B cell (primary cell): ENCODE measurements at regions not wholly inside any gene's neighbourhood (a gene's known extent, or its start where the extent isn't known, plus 50 kb on each side); places are given as distances from the start of the nearest gene placed in this dataset.

Source experiments
- CTCF ChIP-seq: fragments of 200-600 bp; IDR thresholded peaks from one replicate; pipeline ENCODE4 v1.8.0; 2022; ENCODE audit warnings: antibody characterized with exemption, mild to moderate bottlenecking
- EZH2 ChIP-seq: IDR thresholded peaks from 2 replicates; pipeline ENCODE4 v1.6.1; 2012; ENCODE audit warnings: borderline replicate concordance, low read depth, mild to moderate bottlenecking, moderate library complexity, low read length; ENCODE audit not compliant: insufficient read depth, poor library complexity, severe bottlenecking

- TF ChIP-seq CTCF = no peak
- TF ChIP-seq EZH2 = no peak
These were observed 326.7 kb upstream of the MAN1A1 start for GRCh38 chr6:119676230-119676629.
